ENCODE measurements at regions not wholly inside any gene's neighbourhood (a gene's known extent, or its start where the extent isn't known, plus 50 kb on each side); places are given as distances from the start of the nearest gene placed in this dataset.
"Not testable (repeated sequence)": the region's sequence is repeated elsewhere in the genome, so short reads cannot be mapped to it uniquely, and the experiment has no call there.

DNA sequence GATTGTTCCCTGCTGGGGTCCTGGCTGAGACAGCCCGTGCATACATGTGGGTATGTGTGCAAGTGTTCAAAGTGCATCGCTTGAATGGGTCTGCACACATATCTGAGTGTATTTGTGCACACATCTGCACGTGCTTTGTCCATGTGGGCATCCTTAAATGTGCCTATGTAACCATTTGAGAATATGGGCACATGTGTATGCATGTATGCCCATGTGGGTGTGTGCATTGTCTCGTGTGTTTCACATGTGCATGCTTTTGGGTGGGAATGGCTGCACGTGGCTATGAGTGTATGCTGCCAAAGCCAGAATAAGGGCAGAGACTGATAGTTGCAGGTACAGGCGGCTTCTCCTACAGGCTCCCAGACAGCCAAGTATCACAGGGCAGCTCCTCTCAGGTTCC is 107.3 kb downstream of the LHX2 start:
- DNase-seq (ENCODE audit: extremely low read depth, low read depth) = no peak
- TF ChIP-seq, protein P1, sequence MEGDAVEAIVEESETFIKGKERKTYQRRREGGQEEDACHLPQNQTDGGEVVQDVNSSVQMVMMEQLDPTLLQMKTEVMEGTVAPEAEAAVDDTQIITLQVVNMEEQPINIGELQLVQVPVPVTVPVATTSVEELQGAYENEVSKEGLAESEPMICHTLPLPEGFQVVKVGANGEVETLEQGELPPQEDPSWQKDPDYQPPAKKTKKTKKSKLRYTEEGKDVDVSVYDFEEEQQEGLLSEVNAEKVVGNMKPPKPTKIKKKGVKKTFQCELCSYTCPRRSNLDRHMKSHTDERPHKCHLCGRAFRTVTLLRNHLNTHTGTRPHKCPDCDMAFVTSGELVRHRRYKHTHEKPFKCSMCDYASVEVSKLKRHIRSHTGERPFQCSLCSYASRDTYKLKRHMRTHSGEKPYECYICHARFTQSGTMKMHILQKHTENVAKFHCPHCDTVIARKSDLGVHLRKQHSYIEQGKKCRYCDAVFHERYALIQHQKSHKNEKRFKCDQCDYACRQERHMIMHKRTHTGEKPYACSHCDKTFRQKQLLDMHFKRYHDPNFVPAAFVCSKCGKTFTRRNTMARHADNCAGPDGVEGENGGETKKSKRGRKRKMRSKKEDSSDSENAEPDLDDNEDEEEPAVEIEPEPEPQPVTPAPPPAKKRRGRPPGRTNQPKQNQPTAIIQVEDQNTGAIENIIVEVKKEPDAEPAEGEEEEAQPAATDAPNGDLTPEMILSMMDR (IDR thresholded peaks at IDR 0.05; ENCODE audit: low read depth, low read length, missing control alignments) = no peak
- no peak overlapping the region for H3K4me3 ChIP-seq (replicated peaks; ENCODE audit: low read depth, low read length)

GRCh38 chr9:124120272-124120671 is 108.7 kb downstream of the LHX2 start:
- no peak overlapping the region for H3K4me3 ChIP-seq (replicated peaks; ENCODE audit: low read depth, low read length)
- TF ChIP-seq, protein P1 (IDR thresholded peaks at IDR 0.05; ENCODE audit: low read depth, low read length, missing control alignments) = no peak
- no peak for DNase-seq (ENCODE audit: extremely low read depth, low read depth)

DNA sequence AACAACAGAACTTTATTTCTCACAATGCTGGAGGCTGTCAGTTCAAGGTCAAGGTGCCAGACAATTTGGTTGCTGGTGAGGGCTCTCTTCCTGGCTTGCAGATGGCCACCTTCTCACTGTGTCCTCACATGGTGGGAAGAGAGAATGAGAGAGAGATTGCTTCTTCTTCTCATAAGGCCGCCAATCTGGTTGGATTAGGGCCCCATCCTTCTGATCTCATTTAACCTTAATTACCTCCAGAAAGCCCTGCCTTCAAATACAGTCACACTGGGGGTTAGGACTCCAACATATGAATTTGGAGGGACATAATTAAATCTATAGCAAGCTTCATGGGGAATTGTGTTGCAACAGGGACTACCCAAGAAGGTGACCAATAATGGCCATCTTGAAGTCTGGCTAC is 110.2 kb downstream of the LHX2 start:
- no peak overlapping the region for H3K4me3 ChIP-seq (replicated peaks; ENCODE audit: low read depth, low read length)
- DNase-seq (ENCODE audit: extremely low read depth, low read depth) = no peak
- TF ChIP-seq, protein P1 (IDR thresholded peaks at IDR 0.05; ENCODE audit: low read depth, low read length, missing control alignments) = no peak

DNA sequence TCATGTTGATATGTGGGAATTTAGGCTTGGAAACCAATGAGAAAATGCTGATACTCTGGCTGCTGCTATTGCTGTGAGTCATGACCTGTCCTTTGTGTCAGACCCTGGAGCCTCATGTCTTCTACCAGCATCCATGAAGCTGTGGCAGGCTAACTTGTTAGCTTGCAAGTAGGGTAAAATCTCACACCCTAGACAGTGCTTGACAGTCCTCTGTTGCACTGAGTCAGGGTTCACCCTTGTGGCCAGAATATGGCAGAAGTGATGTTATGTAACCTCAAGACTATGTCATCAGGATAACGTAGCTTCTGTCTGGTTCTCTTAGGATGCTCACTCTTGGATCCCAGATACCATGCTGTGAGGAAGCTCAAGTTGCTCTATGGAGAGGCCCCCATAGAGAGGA is 110.8 kb downstream of the LHX2 start:
- DNase-seq (ENCODE audit: extremely low read depth, low read depth) = no peak
- no peak overlapping the region for H3K4me3 ChIP-seq (replicated peaks; ENCODE audit: low read depth, low read length)
- TF ChIP-seq, protein P1 (IDR thresholded peaks at IDR 0.05; ENCODE audit: low read depth, low read length, missing control alignments) = no peak

GRCh38 chr9:124122813-124123462 is 111.4 kb downstream of the LHX2 start:
- DNase-seq (ENCODE audit: extremely low read depth, low read depth) = peak; percentile 51
- H3K4me3 ChIP-seq (replicated peaks; ENCODE audit: low read depth, low read length) = no peak overlapping the region
- TF ChIP-seq, protein P1 (IDR thresholded peaks at IDR 0.05; ENCODE audit: low read depth, low read length, missing control alignments) = peak; percentile 73

GRCh38 chr9:124123621-124124020 is 112.1 kb downstream of the LHX2 start:
- not testable (repeated sequence) for DNase-seq (ENCODE audit: extremely low read depth, low read depth); H3K4me3 ChIP-seq (replicated peaks; ENCODE audit: low read depth, low read length)

DNA sequence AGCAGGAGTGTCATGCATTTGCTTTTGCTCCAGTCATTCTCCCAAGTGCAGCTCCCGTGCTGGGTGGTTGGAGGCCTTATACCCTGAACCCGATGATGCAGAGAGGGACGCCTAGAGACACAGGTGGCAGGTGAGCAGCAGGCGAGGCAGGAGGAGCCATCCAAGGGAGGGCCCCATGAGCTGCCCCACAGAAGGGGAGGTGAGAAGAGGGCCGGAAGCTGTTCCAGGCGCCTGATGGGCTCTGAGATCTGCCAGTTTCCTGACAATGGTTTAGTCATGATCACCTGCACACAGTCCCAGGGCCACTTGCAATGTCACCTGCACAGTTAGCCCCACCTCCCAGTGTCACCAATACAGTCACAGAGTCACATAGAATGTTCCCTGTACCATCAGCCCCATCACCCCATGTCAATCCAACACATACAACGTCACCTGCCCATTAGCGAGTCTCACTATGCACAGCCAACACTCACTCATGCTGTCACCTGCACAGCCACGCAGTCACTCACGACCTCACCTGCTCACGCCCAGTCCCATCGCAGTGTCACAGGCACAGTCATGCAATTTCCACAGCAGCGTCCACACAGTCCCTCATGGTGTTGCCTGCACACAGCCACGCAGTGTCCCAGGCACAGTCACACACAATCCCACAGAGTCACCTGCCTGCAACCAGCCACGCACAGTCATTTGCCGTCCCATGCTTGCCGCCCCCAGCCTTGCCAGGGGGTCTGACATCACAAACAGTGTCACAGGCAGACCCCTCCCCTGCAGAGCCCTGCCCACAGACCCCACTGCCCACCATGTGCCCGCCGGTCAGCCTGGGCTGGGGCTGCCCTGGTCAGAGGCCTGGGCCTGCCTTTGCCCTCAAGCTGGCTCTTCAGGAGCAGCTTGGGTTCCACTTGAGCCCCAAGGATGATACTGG is 113.4 kb downstream of the LHX2 start:
- TF ChIP-seq, protein P1 (IDR thresholded peaks at IDR 0.05; ENCODE audit: low read depth, low read length, missing control alignments) = no peak
- DNase-seq (ENCODE audit: extremely low read depth, low read depth) = no peak
- no peak overlapping the region for H3K4me3 ChIP-seq (replicated peaks; ENCODE audit: low read depth, low read length)

Data from HFF-Myc (cell line).